HT-29 (cell line): ENCODE measurements at regions not wholly inside any gene's neighbourhood (a gene's known extent, or its start where the extent isn't known, plus 50 kb on each side); places are given as distances from the start of the nearest gene placed in this dataset.
A peak's percentile ranks its signal among the peaks of the same experiment; 100 is the strongest.

Experiments used
- DNase-seq: peaks from one replicate; pipeline ENCODE4 v3.0.0-alpha.2; 2015; ENCODE audit warnings: low spot score

GRCh38 chr18:47601581-47602272 lies 328.7 kb downstream of the SMAD2 start:
- DNase-seq: no peak

- peak; percentile 23 for DNase-seq
These were observed 334.5 kb downstream of the SMAD2 start for GRCh38 chr18:47595831-47596501.

GRCh38 chr18:47594621-47595086 lies 335.8 kb downstream of the SMAD2 start:
- DNase-seq: no peak

GRCh38 chr18:47593744-47594472 lies 336.6 kb downstream of the SMAD2 start:
- no peak for DNase-seq

- DNase-seq: no peak
These were observed 339.0 kb downstream of the SMAD2 start for GRCh38 chr18:47591429-47591828.

- DNase-seq: no peak
These were observed 336.1 kb upstream of the SKOR2 start for GRCh38 chr18:47587587-47587986.

GRCh38 chr18:47586418-47587070 lies 335.1 kb upstream of the SKOR2 start:
- DNase-seq: no peak

GRCh38 chr18:47585914-47586313 lies 334.5 kb upstream of the SKOR2 start:
- DNase-seq: no peak

GRCh38 chr18:47585136-47585535 lies 333.7 kb upstream of the SKOR2 start:
- no peak for DNase-seq

- DNase-seq: no peak
These were observed 330.6 kb upstream of the SKOR2 start for GRCh38 chr18:47582093-47582492.

- DNase-seq: no peak
These were observed 326.1 kb upstream of the SKOR2 start for GRCh38 chr18:47577520-47577919.

- DNase-seq: no peak
These were observed 323.5 kb upstream of the SKOR2 start for GRCh38 chr18:47574966-47575365.

- no peak for DNase-seq
These were observed 320.5 kb upstream of the SKOR2 start for GRCh38 chr18:47571957-47572356.

GRCh38 chr18:47566809-47567208 lies 315.3 kb upstream of the SKOR2 start:
- no peak for DNase-seq

GRCh38 chr18:47560723-47561715 lies 309.6 kb upstream of the SKOR2 start:
- DNase-seq: no peak

GRCh38 chr18:47558110-47558750 lies 306.8 kb upstream of the SKOR2 start:
- no peak for DNase-seq

GRCh38 chr18:47557160-47557559 lies 305.7 kb upstream of the SKOR2 start:
- no peak for DNase-seq

- no peak for DNase-seq
These were observed 301.3 kb upstream of the SKOR2 start for GRCh38 chr18:47552783-47553182.

GRCh38 chr18:47550611-47551010 lies 299.2 kb upstream of the SKOR2 start:
- DNase-seq: no peak

- DNase-seq: no peak
These were observed 297.6 kb upstream of the SKOR2 start for GRCh38 chr18:47549021-47549540.
